WTC11 (cell line): ENCODE measurements at regions not wholly inside any gene's neighbourhood (a gene's known extent, or its start where the extent isn't known, plus 50 kb on each side); places are given as distances from the start of the nearest gene placed in this dataset.

Experiments
- ATAC-seq: fragments of 200-7000 bp; cut with Tn5 transposase; 2 replicates; pipeline ENCODE4 v1.10.0; 2021; ENCODE audit warnings: mild to moderate bottlenecking, moderate library complexity
- CTCF ChIA-PET: fragments of 300-600 bp; sonication (Branson Sonifier 250); formaldehyde crosslinking; loops from one replicate; lab custom pipeline; 2021; ENCODE audit warnings: antibody characterized with exemption; lab: Charles Lee
- POLR2A ChIA-PET: fragments of 350-600 bp; sonication (Branson Sonifier 250); formaldehyde crosslinking; loops from one replicate; lab custom pipeline; 2021; ENCODE audit warnings: antibody characterized with exemption; lab: Charles Lee
- DNase-seq: peaks from one replicate; pipeline ENCODE4 v3.0.0; 2021; ENCODE audit warnings: low spot score
- H3K27ac Mint-ChIP-seq: 2 replicates; pipeline ENCODE4 v1.8.0; 2021; ENCODE audit warnings: mixed read lengths
- H3K27me3 Mint-ChIP-seq: 2 replicates; pipeline ENCODE4 v1.8.0; 2021; ENCODE audit warnings: low read depth, mild to moderate bottlenecking, moderate library complexity, mixed read lengths
- H3K36me3 Mint-ChIP-seq: 2 replicates; pipeline ENCODE4 v1.8.0; 2021; ENCODE audit warnings: mixed read lengths
- H3K4me1 Mint-ChIP-seq: 2 replicates; pipeline ENCODE4 v1.8.0; 2022; ENCODE audit warnings: mixed read lengths
- H3K4me3 Mint-ChIP-seq: 2 replicates; pipeline ENCODE4 v1.8.0; 2021; ENCODE audit warnings: mild to moderate bottlenecking, moderate library complexity, mixed read lengths
- H3K9me3 Mint-ChIP-seq: 2 replicates; pipeline ENCODE4 v1.8.0; 2021; ENCODE audit warnings: mixed read lengths
- ATF1 ChIP-seq: sonication (generic); formaldehyde crosslinking; IDR thresholded peaks from 2 replicates; pipeline ENCODE4 v1.8.1; 2023; ENCODE audit warnings: mild to moderate bottlenecking, moderate library complexity, missing genetic modification reagents
- CBFB ChIP-seq: sonication (generic); formaldehyde crosslinking; IDR thresholded peaks from 2 replicates; pipeline ENCODE4 v1.8.1; 2022; ENCODE audit warnings: mild to moderate bottlenecking, low read depth, missing genetic modification reagents
- EMX1 ChIP-seq: fragments of 250-450 bp; sonication (Bioruptor Pico); IDR thresholded peaks from 2 replicates; pipeline ENCODE4 v1.8.0; 2021; ENCODE audit warnings: mild to moderate bottlenecking
- ERG ChIP-seq: fragments of 250-450 bp; sonication (Bioruptor Pico); IDR thresholded peaks from 2 replicates; pipeline ENCODE4 v1.8.0; 2021; ENCODE audit warnings: mild to moderate bottlenecking
- GTF2I ChIP-seq: fragments of 250-450 bp; sonication (Bioruptor Pico); conservative IDR thresholded peaks from 2 replicates; pipeline ENCODE4 v1.4.0; 2021; ENCODE audit warnings: mild to moderate bottlenecking
- IRF1 ChIP-seq: sonication (generic); formaldehyde crosslinking; IDR thresholded peaks from 2 replicates; pipeline ENCODE4 v1.8.0; 2023; ENCODE audit warnings: missing genetic modification reagents
- IRF2 ChIP-seq: sonication (generic); formaldehyde crosslinking; IDR thresholded peaks from 2 replicates; pipeline ENCODE4 v1.8.0; 2022; ENCODE audit warnings: low read depth, missing genetic modification reagents, borderline replicate concordance
- MAX ChIP-seq: sonication (generic); formaldehyde crosslinking; IDR thresholded peaks from 2 replicates; pipeline ENCODE4 v1.8.0; 2022; ENCODE audit warnings: mild to moderate bottlenecking, missing genetic modification reagents
- NFYB ChIP-seq: sonication (generic); formaldehyde crosslinking; conservative IDR thresholded peaks from 2 replicates; pipeline ENCODE4 v1.8.0; 2022; ENCODE audit warnings: low read depth, missing genetic modification reagents
- OVOL2 ChIP-seq: fragments of 250-450 bp; sonication (Bioruptor Pico); IDR thresholded peaks from 2 replicates; pipeline ENCODE4 v1.9.0; 2021; ENCODE audit warnings: mild to moderate bottlenecking, borderline replicate concordance
- RORB ChIP-seq: fragments of 250-450 bp; sonication (Bioruptor Pico); IDR thresholded peaks from 2 replicates; pipeline ENCODE4 v1.9.0; 2021; ENCODE audit warnings: mild to moderate bottlenecking
- TP53 ChIP-seq: sonication (generic); formaldehyde crosslinking; IDR thresholded peaks from 2 replicates; pipeline ENCODE4 v1.8.1; 2023; ENCODE audit warnings: mild to moderate bottlenecking, missing genetic modification reagents
- ZBTB21 ChIP-seq: sonication (generic); formaldehyde crosslinking; IDR thresholded peaks from 2 replicates; pipeline ENCODE4 v1.8.1; 2023; ENCODE audit warnings: mild to moderate bottlenecking, missing genetic modification reagents, borderline replicate concordance
- ZBTB43 ChIP-seq: sonication (generic); formaldehyde crosslinking; IDR thresholded peaks from 2 replicates; pipeline ENCODE4 v1.8.1; 2023; ENCODE audit warnings: mild to moderate bottlenecking, missing genetic modification reagents
- ZNF263 ChIP-seq: sonication (generic); formaldehyde crosslinking; IDR thresholded peaks from 2 replicates; pipeline ENCODE4 v1.8.1; 2022; ENCODE audit warnings: low read depth, mild to moderate bottlenecking, moderate library complexity, missing genetic modification reagents
- ZNF281 ChIP-seq: sonication (generic); formaldehyde crosslinking; IDR thresholded peaks from 2 replicates; pipeline ENCODE4 v1.8.0; 2023; ENCODE audit warnings: mild to moderate bottlenecking, missing genetic modification reagents
- ZNF317 ChIP-seq: sonication (generic); formaldehyde crosslinking; IDR thresholded peaks from 2 replicates; pipeline ENCODE4 v1.8.1; 2023; ENCODE audit warnings: low read depth, mild to moderate bottlenecking, moderate library complexity, missing genetic modification reagents, borderline replicate concordance
- ZNF512 ChIP-seq: sonication (generic); formaldehyde crosslinking; IDR thresholded peaks from 2 replicates; pipeline ENCODE4 v1.8.1; 2022; ENCODE audit warnings: missing genetic modification reagents, borderline replicate concordance

- no peak for DNase-seq
- Mint-ChIP-seq H3K27me3 (peaks cover 30% of the 10 kb centered on the region), H3K9me3 (no peaks in the 10 kb centered on the region), H3K27ac (no peak overlapping the region), H3K4me1 (peaks cover 27% of the 10 kb centered on the region), H3K36me3 (no peaks in the 10 kb centered on the region; the same call in 1 of the 2 replicates), H3K4me3 (no peak overlapping the region)
- ATAC-seq = no peak
- CTCF ChIA-PET = no interaction called here
- POLR2A ChIA-PET = no interaction called here
- TF ChIP-seq ZNF281 (CRISPR knock-in tag) = no peak
- TF ChIP-seq ZNF512 = no peak
- no peak for TF ChIP-seq CBFB (CRISPR knock-in tag)
- TF ChIP-seq ATF1 = no peak
- no peak for TF ChIP-seq ZNF317 (CRISPR knock-in tag)
- no peak for TF ChIP-seq EMX1 (CRISPR knock-in tag)
- TF ChIP-seq ZBTB43 = no peak
- TF ChIP-seq GTF2I (CRISPR knock-in tag) = no peak
- no peak for TF ChIP-seq IRF1 (CRISPR knock-in tag)
- no peak for TF ChIP-seq ZNF263 (CRISPR knock-in tag)
These were observed 312.1 kb upstream of the PROK2 start for GRCh38 chr3:72097053-72097452.

- CTCF ChIA-PET = no interaction called here
- Mint-ChIP-seq H3K27me3 (peaks cover 20% of the 10 kb centered on the region), H3K4me1 (peaks cover 21% of the 10 kb centered on the region), H3K27ac (no peak overlapping the region)
- TF ChIP-seq ERG (no peak), GTF2I (CRISPR knock-in tag) (no peak), ZNF281 (CRISPR knock-in tag) (no peak), IRF2 (CRISPR knock-in tag) (no peak), MAX (CRISPR knock-in tag) (no peak), RORB (CRISPR knock-in tag) (no peak), OVOL2 (CRISPR knock-in tag) (no peak), NFYB (CRISPR knock-in tag) (no peak), ZBTB21 (CRISPR knock-in tag) (no peak), TP53 (no peak)
- TF ChIP-seq, all 79 proteins: peak for 0
- ATAC-seq (no peak), DNase-seq (no peak)
- Mint-ChIP-seq H3K36me3 (no peaks in the 10 kb centered on the region; the same call in 1 of the 2 replicates), H3K4me3 (no peak overlapping the region), H3K9me3 (no peaks in the 10 kb centered on the region)
- POLR2A ChIA-PET = no interaction called here
These were observed 310.6 kb upstream of the PROK2 start for GRCh38 chr3:72095521-72095920.
